Endothelial cell (in vitro differentiated cells): ENCODE measurements at regions not wholly inside any gene's neighbourhood (a gene's known extent, or its start where the extent isn't known, plus 50 kb on each side); places are given as distances from the start of the nearest gene placed in this dataset.

Experiments used
- DNase-seq: peaks from one replicate; pipeline ENCODE4 v3.0.0; 2021; ENCODE audit warnings: low spot score
- H3K27ac Mint-ChIP-seq: one replicate; pipeline ENCODE4 v1.8.0; 2021; ENCODE audit warnings: mixed read lengths, inconsistent platforms; ENCODE audit not compliant: unreplicated experiment
- H3K27me3 Mint-ChIP-seq: one replicate; pipeline ENCODE4 v1.8.0; 2021; ENCODE audit warnings: mild to moderate bottlenecking, moderate library complexity, mixed read lengths, inconsistent platforms; ENCODE audit not compliant: unreplicated experiment
- H3K36me3 Mint-ChIP-seq: one replicate; pipeline ENCODE4 v1.8.0; 2021; ENCODE audit warnings: mild to moderate bottlenecking, low read depth, mixed read lengths, inconsistent platforms; ENCODE audit not compliant: unreplicated experiment
- H3K4me1 Mint-ChIP-seq: one replicate; pipeline ENCODE4 v1.8.0; 2021; ENCODE audit warnings: mild to moderate bottlenecking, mixed read lengths, inconsistent platforms; ENCODE audit not compliant: unreplicated experiment
- H3K4me3 Mint-ChIP-seq: one replicate; pipeline ENCODE4 v1.8.0; 2021; ENCODE audit warnings: mild to moderate bottlenecking, mixed read lengths, inconsistent platforms; ENCODE audit not compliant: unreplicated experiment
- H3K9me3 Mint-ChIP-seq: one replicate; pipeline ENCODE4 v1.8.0; 2021; ENCODE audit warnings: mixed read lengths, inconsistent platforms; ENCODE audit not compliant: unreplicated experiment
- CTCF ChIP-seq: fragments of 200-600 bp; sonication (generic); IDR thresholded peaks from one replicate; pipeline ENCODE4 v1.5.0; 2021; ENCODE audit warnings: antibody characterized with exemption; ENCODE audit not compliant: unreplicated experiment

GRCh38 chr11:11220786-11221185 is 132.3 kb downstream of the CSNK2A3 start:
- H3K4me1 Mint-ChIP-seq, result no peaks in the 10 kb centered on the region
- no peak for DNase-seq

GRCh38 chr11:11218629-11218986 is 134.4 kb downstream of the CSNK2A3 start:
- H3K27me3 Mint-ChIP-seq, result peaks cover 4% of the 10 kb centered on the region
- no peak overlapping the region for H3K4me3 Mint-ChIP-seq
- no peak for TF ChIP-seq CTCF
- H3K9me3 Mint-ChIP-seq, result no peaks in the 10 kb centered on the region
- H3K27ac Mint-ChIP-seq, result no peak overlapping the region
- peaks cover 15% of the 10 kb centered on the region for H3K4me1 Mint-ChIP-seq
- DNase-seq, result no peak
- no peaks in the 10 kb centered on the region for H3K36me3 Mint-ChIP-seq

More at GRCh38 chr11:11220786-11221185, 132.3 kb downstream of the CSNK2A3 start:
- no peaks in the 10 kb centered on the region for H3K9me3 Mint-ChIP-seq
- no peak overlapping the region for H3K27ac Mint-ChIP-seq
- no peaks in the 10 kb centered on the region for H3K27me3 Mint-ChIP-seq
- no peak for TF ChIP-seq CTCF
- H3K36me3 Mint-ChIP-seq, result no peaks in the 10 kb centered on the region
- H3K4me3 Mint-ChIP-seq, result no peak overlapping the region

- Mint-ChIP-seq H3K4me3 (no peak overlapping the region), H3K27me3 (peaks cover 4% of the 10 kb centered on the region), H3K4me1 (peaks cover 15% of the 10 kb centered on the region), H3K36me3 (no peaks in the 10 kb centered on the region), H3K9me3 (no peaks in the 10 kb centered on the region), H3K27ac (no peak overlapping the region)
- no peak for TF ChIP-seq CTCF
- DNase-seq, result no peak
These were observed 135.0 kb downstream of the CSNK2A3 start for GRCh38 chr11:11217929-11218628.

GRCh38 chr11:11217289-11217928 is 135.6 kb downstream of the CSNK2A3 start:
- H3K9me3 Mint-ChIP-seq, result no peaks in the 10 kb centered on the region
- H3K27me3 Mint-ChIP-seq, result peaks cover 4% of the 10 kb centered on the region
- TF ChIP-seq CTCF, result no peak
- H3K36me3 Mint-ChIP-seq, result no peaks in the 10 kb centered on the region
- no peak overlapping the region for H3K27ac Mint-ChIP-seq
- H3K4me3 Mint-ChIP-seq, result no peak overlapping the region
- DNase-seq, result no peak
- H3K4me1 Mint-ChIP-seq, result peaks cover 15% of the 10 kb centered on the region

- Mint-ChIP-seq H3K4me3 (no peak overlapping the region), H3K27ac (no peak overlapping the region), H3K9me3 (no peaks in the 10 kb centered on the region), H3K27me3 (peaks cover 4% of the 10 kb centered on the region), H3K36me3 (no peaks in the 10 kb centered on the region), H3K4me1 (peaks cover 20% of the 10 kb centered on the region)
- DNase-seq, result no peak
- no peak for TF ChIP-seq CTCF
These were observed 137.1 kb downstream of the CSNK2A3 start for GRCh38 chr11:11215944-11216343.
